A549 (cell line): ENCODE measurements at regions not wholly inside any gene's neighbourhood (a gene's known extent, or its start where the extent isn't known, plus 50 kb on each side); places are given as distances from the start of the nearest gene placed in this dataset.
"Not testable (repeated sequence)": the region's sequence is repeated elsewhere in the genome, so short reads cannot be mapped to it uniquely, and the experiment has no call there.

Source experiments
- BCL3 ChIP-seq: fragments of >200 bp; sonication (Bioruptor Twin); formaldehyde crosslinking; IDR thresholded peaks from 3 replicates; pipeline ENCODE4 v1.6.1; 2016
- CHD4 ChIP-seq: fragments of 200-600 bp; sonication (generic); IDR thresholded peaks from 2 replicates; pipeline ENCODE4 v1.6.1; 2016; ENCODE audit warnings: antibody characterized with exemption, mild to moderate bottlenecking, borderline replicate concordance
- CTCF ChIP-seq: fragments of >200 bp; sonication (Bioruptor Twin); formaldehyde crosslinking; IDR thresholded peaks from 3 replicates; pipeline ENCODE4 v1.5.1; 2016
- E2F6 ChIP-seq: IDR thresholded peaks from 2 replicates; pipeline ENCODE4 v1.6.1; 2012; ENCODE audit warnings: low read depth, borderline replicate concordance
- HDAC2 ChIP-seq: fragments of 200-600 bp; sonication (generic); IDR thresholded peaks from 2 replicates; pipeline ENCODE4 v1.6.1; 2016
- MAFK ChIP-seq: fragments of 450-650 bp; IDR thresholded peaks from 2 replicates; pipeline ENCODE4 v1.6.1; 2014; ENCODE audit not compliant: partially characterized antibody
- MYC ChIP-seq: IDR thresholded peaks from 2 replicates; pipeline ENCODE4 v1.6.1; 2012; ENCODE audit warnings: mild to moderate bottlenecking, inconsistent platforms, low read length, improper control_type of control experiment, borderline replicate concordance
- NFE2L2 ChIP-seq: fragments of 150-350 bp; conservative IDR thresholded peaks from 2 replicates; pipeline ENCODE4 v1.6.1; 2014; ENCODE audit warnings: low read length
- POLR2A ChIP-seq: IDR thresholded peaks from 2 replicates; pipeline ENCODE4 v1.6.1; 2012; ENCODE audit warnings: mild to moderate bottlenecking, low read length
- POLR2AphosphoS2 ChIP-seq: conservative IDR thresholded peaks from 2 replicates; pipeline ENCODE4 v1.6.1; 2012; ENCODE audit warnings: low read length, improper control_type of control experiment, inconsistent platforms
- RAD21 ChIP-seq, 2 experiments: fragments of >200 bp in 1 of 2; sonication (Bioruptor Twin) in 1 of 2; formaldehyde crosslinking in 1 of 2; IDR thresholded peaks in 1 of 2; conservative IDR thresholded peaks in 1 of 2; 2 replicates in 1 of 2; 3 replicates in 1 of 2; pipeline ENCODE4 v1.6.1; 2012 to 2018; ENCODE audit warnings: inconsistent platforms in 1 of 2
- RFX5 ChIP-seq: fragments of 450-650 bp; IDR thresholded peaks from 2 replicates; pipeline ENCODE4 v1.7.1; 2014; ENCODE audit warnings: antibody characterized with exemption, mild to moderate bottlenecking, moderate library complexity
- RNF2 ChIP-seq: fragments of 200-600 bp; sonication (generic); IDR thresholded peaks from 2 replicates; pipeline ENCODE4 v1.6.1; 2016; ENCODE audit warnings: low read depth, mild to moderate bottlenecking, antibody characterized with exemption, moderate library complexity, borderline replicate concordance
- TP53 ChIP-seq: fragments of 250-450 bp; sonication (Bioruptor Pico); IDR thresholded peaks from 2 replicates; pipeline ENCODE4 v1.5.0; 2021; ENCODE audit warnings: mild to moderate bottlenecking, moderate library complexity

- not testable (repeated sequence) for TF ChIP-seq CTCF; MYC; RNF2; CHD4; TP53 (CRISPR knock-in tag); NFE2L2; E2F6; RAD21 (conservative IDR thresholded peaks at IDR 0.05 in 1 of 2, IDR thresholded peaks at IDR 0.05 in 1 of 2); POLR2A; MAFK; POLR2AphosphoS2; BCL3; HDAC2; RFX5
These were observed 184.9 kb downstream of the ZNF92 start for GRCh38 chr7:65558584-65558983.
